ENCODE measurements at regions not wholly inside any gene's neighbourhood (a gene's known extent, or its start where the extent isn't known, plus 50 kb on each side); places are given as distances from the start of the nearest gene placed in this dataset.

GRCh38 chr1:82722608-82723007, 921.9 kb downstream of the ADGRL2 start:
- H3K36me3 Mint-ChIP-seq: no peaks in the 10 kb centered on the region
- H3K9me3 Mint-ChIP-seq: peaks cover 2% of the 10 kb centered on the region
- no peaks in the 10 kb centered on the region for H3K4me1 Mint-ChIP-seq
- no peak overlapping the region for H3K4me3 Mint-ChIP-seq
- ATAC-seq: no peak
- H3K27ac Mint-ChIP-seq: no peak overlapping the region
- H3K27me3 Mint-ChIP-seq: no peaks in the 10 kb centered on the region

- no peak for ATAC-seq
- no peaks in the 10 kb centered on the region for H3K27me3 Mint-ChIP-seq
- H3K9me3 Mint-ChIP-seq: peaks cover 2% of the 10 kb centered on the region
- H3K4me3 Mint-ChIP-seq: no peak overlapping the region
- H3K36me3 Mint-ChIP-seq: no peaks in the 10 kb centered on the region
- no peaks in the 10 kb centered on the region for H3K4me1 Mint-ChIP-seq
- H3K27ac Mint-ChIP-seq: no peak overlapping the region
Observed at GRCh38 chr1:82721702-82722101, 921.0 kb downstream of the ADGRL2 start.

- no peaks in the 10 kb centered on the region for H3K4me1 Mint-ChIP-seq
- no peak overlapping the region for H3K4me3 Mint-ChIP-seq
- no peaks in the 10 kb centered on the region for H3K27me3 Mint-ChIP-seq
- H3K9me3 Mint-ChIP-seq: peaks cover 2% of the 10 kb centered on the region
- H3K36me3 Mint-ChIP-seq: no peaks in the 10 kb centered on the region
- no peak overlapping the region for H3K27ac Mint-ChIP-seq
- no peak for ATAC-seq
Observed at GRCh38 chr1:82718719-82719419, 918.1 kb downstream of the ADGRL2 start.

GRCh38 chr1:82710091-82710490, 909.4 kb downstream of the ADGRL2 start:
- H3K36me3 Mint-ChIP-seq: no peaks in the 10 kb centered on the region
- peaks cover 2% of the 10 kb centered on the region for H3K9me3 Mint-ChIP-seq
- H3K27me3 Mint-ChIP-seq: no peaks in the 10 kb centered on the region
- no peak overlapping the region for H3K4me3 Mint-ChIP-seq
- no peaks in the 10 kb centered on the region for H3K4me1 Mint-ChIP-seq
- no peak overlapping the region for H3K27ac Mint-ChIP-seq
- no peak for ATAC-seq

GRCh38 chr1:82707681-82708080, 906.9 kb downstream of the ADGRL2 start:
- Mint-ChIP-seq H3K9me3 (peaks cover 2% of the 10 kb centered on the region), H3K4me3 (no peak overlapping the region), H3K4me1 (no peaks in the 10 kb centered on the region), H3K27ac (no peak overlapping the region), H3K27me3 (no peaks in the 10 kb centered on the region), H3K36me3 (no peaks in the 10 kb centered on the region)
- ATAC-seq: no peak

- Mint-ChIP-seq H3K4me3 (no peak overlapping the region), H3K9me3 (peaks cover 2% of the 10 kb centered on the region), H3K27ac (no peak overlapping the region), H3K27me3 (no peaks in the 10 kb centered on the region), H3K36me3 (no peaks in the 10 kb centered on the region), H3K4me1 (no peaks in the 10 kb centered on the region)
- ATAC-seq: no peak
Observed at GRCh38 chr1:82706741-82707140, 906.0 kb downstream of the ADGRL2 start.

- no peak overlapping the region for H3K27ac Mint-ChIP-seq
- H3K36me3 Mint-ChIP-seq: no peaks in the 10 kb centered on the region
- no peak for ATAC-seq
- H3K9me3 Mint-ChIP-seq: peaks cover 2% of the 10 kb centered on the region
- no peaks in the 10 kb centered on the region for H3K27me3 Mint-ChIP-seq
- no peaks in the 10 kb centered on the region for H3K4me1 Mint-ChIP-seq
- no peak overlapping the region for H3K4me3 Mint-ChIP-seq
Observed at GRCh38 chr1:82704966-82705365, 904.2 kb downstream of the ADGRL2 start.

- H3K9me3 Mint-ChIP-seq: peaks cover 2% of the 10 kb centered on the region
- no peaks in the 10 kb centered on the region for H3K27me3 Mint-ChIP-seq
- no peaks in the 10 kb centered on the region for H3K4me1 Mint-ChIP-seq
- H3K36me3 Mint-ChIP-seq: no peaks in the 10 kb centered on the region
- no peak for ATAC-seq
- no peak overlapping the region for H3K27ac Mint-ChIP-seq
- no peak overlapping the region for H3K4me3 Mint-ChIP-seq
Observed at GRCh38 chr1:82704393-82704792, 903.7 kb downstream of the ADGRL2 start.

GRCh38 chr1:82703951-82704350, 903.2 kb downstream of the ADGRL2 start:
- Mint-ChIP-seq H3K27me3 (no peaks in the 10 kb centered on the region), H3K4me1 (no peaks in the 10 kb centered on the region), H3K36me3 (no peaks in the 10 kb centered on the region), H3K27ac (no peak overlapping the region), H3K4me3 (no peak overlapping the region), H3K9me3 (no peaks in the 10 kb centered on the region)
- ATAC-seq: no peak

- H3K9me3 Mint-ChIP-seq: no peaks in the 10 kb centered on the region
- H3K27me3 Mint-ChIP-seq: no peaks in the 10 kb centered on the region
- no peak for ATAC-seq
- H3K4me3 Mint-ChIP-seq: no peak overlapping the region
- no peak overlapping the region for H3K27ac Mint-ChIP-seq
- no peaks in the 10 kb centered on the region for H3K4me1 Mint-ChIP-seq
- no peaks in the 10 kb centered on the region for H3K36me3 Mint-ChIP-seq
Observed at GRCh38 chr1:82700476-82700875, 899.7 kb downstream of the ADGRL2 start.

GRCh38 chr1:82697965-82698364, 897.2 kb downstream of the ADGRL2 start:
- Mint-ChIP-seq H3K4me3 (no peak overlapping the region), H3K27ac (no peak overlapping the region), H3K9me3 (no peaks in the 10 kb centered on the region), H3K36me3 (no peaks in the 10 kb centered on the region), H3K4me1 (no peaks in the 10 kb centered on the region), H3K27me3 (no peaks in the 10 kb centered on the region)
- ATAC-seq: no peak

- no peaks in the 10 kb centered on the region for H3K36me3 Mint-ChIP-seq
- H3K27ac Mint-ChIP-seq: no peak overlapping the region
- ATAC-seq: no peak
Observed at GRCh38 chr1:82695443-82695842, 894.7 kb downstream of the ADGRL2 start.

GRCh38 chr1:82690411-82690810, 889.7 kb downstream of the ADGRL2 start:
- Mint-ChIP-seq H3K36me3 (no peaks in the 10 kb centered on the region), H3K27ac (no peak overlapping the region), H3K4me3 (no peak overlapping the region), H3K27me3 (no peaks in the 10 kb centered on the region), H3K9me3 (peaks cover 15% of the 10 kb centered on the region), H3K4me1 (no peaks in the 10 kb centered on the region)
- no peak for ATAC-seq

More at GRCh38 chr1:82695443-82695842, 894.7 kb downstream of the ADGRL2 start:
- Mint-ChIP-seq H3K4me1 (no peaks in the 10 kb centered on the region), H3K9me3 (peaks cover 2% of the 10 kb centered on the region), H3K4me3 (no peak overlapping the region), H3K27me3 (no peaks in the 10 kb centered on the region)

- Mint-ChIP-seq H3K27ac (no peak overlapping the region), H3K4me3 (no peak overlapping the region), H3K4me1 (no peaks in the 10 kb centered on the region), H3K9me3 (peaks cover 15% of the 10 kb centered on the region), H3K27me3 (no peaks in the 10 kb centered on the region), H3K36me3 (no peaks in the 10 kb centered on the region)
- ATAC-seq: no peak
Observed at GRCh38 chr1:82689217-82689616, 888.5 kb downstream of the ADGRL2 start.

- Mint-ChIP-seq H3K36me3 (no peaks in the 10 kb centered on the region), H3K27ac (no peak overlapping the region), H3K4me3 (no peak overlapping the region), H3K27me3 (no peaks in the 10 kb centered on the region), H3K9me3 (peaks cover 15% of the 10 kb centered on the region), H3K4me1 (no peaks in the 10 kb centered on the region)
- no peak for ATAC-seq
Observed at GRCh38 chr1:82686774-82687173, 886.0 kb downstream of the ADGRL2 start.

- Mint-ChIP-seq H3K27me3 (no peaks in the 10 kb centered on the region), H3K4me1 (no peaks in the 10 kb centered on the region), H3K9me3 (peaks cover 3% of the 10 kb centered on the region), H3K27ac (no peak overlapping the region), H3K36me3 (no peaks in the 10 kb centered on the region), H3K4me3 (no peak overlapping the region)
- no peak for ATAC-seq
Observed at GRCh38 chr1:82646888-82647287, 846.2 kb downstream of the ADGRL2 start.
